ENCODE measurements at regions not wholly inside any gene's neighbourhood (a gene's known extent, or its start where the extent isn't known, plus 50 kb on each side); places are given as distances from the start of the nearest gene placed in this dataset.

GRCh38 chr9:79975621-79976256, 404.0 kb downstream of the TLE4 start:
- WGBS (ENCODE audit: insufficient coverage): 62% methylated on average over 3 of the region's 10 CpGs
- peaks cover 3% of the 10 kb centered on the region for H3K27me3 ChIP-seq (ENCODE audit: control insufficient read depth, insufficient read depth, low read length)
- peak; percentile 59 for DNase-seq
- no peak overlapping the region for H3K4me3 ChIP-seq (ENCODE audit: low read length)
- peak overlapping the region; percentile 70 for H3K27ac ChIP-seq (ENCODE audit: low read length)
- H3K4me1 ChIP-seq (ENCODE audit: control insufficient read depth, insufficient read depth, low read length): peaks cover 22% of the 10 kb centered on the region
- H3K36me3 ChIP-seq (ENCODE audit: control insufficient read depth, insufficient read depth, low read length): no peaks in the 10 kb centered on the region
- no peaks in the 10 kb centered on the region for H3K9me3 ChIP-seq (replicated peaks; ENCODE audit: control insufficient read depth, low read depth, low read length)

DNA sequence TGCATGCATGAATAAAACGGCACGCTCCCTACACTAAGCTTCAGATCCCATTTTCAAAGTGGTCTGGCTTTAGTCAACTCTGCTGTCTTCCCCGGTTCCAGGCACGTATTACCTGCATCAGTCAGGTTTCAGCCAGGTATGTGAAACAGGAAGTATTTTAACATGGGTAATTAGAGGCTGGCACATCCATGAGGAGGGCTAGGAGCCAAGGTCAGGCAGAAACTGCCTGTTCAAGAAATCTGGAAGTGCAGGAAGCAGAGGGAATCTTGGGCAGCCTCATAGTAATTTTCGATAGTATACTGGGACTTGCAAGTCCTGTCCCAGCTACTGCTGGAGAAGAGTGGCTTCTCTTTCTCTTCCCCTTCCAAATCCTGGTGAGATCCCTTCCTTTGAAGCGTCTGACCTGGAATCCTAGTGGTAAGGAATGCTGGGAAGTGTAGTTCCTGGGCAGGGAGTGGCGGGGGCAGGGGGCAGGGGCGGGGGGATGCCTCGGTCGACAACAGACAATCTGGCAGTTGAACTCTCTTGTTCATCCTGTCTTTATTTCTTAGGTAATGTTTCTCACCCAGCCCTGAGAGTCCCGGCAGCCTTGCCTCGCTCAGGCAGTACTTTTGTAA, 403.1 kb downstream of the TLE4 start:
- Histone ChIP-seq H3K4me1 (ENCODE audit: control insufficient read depth, insufficient read depth, low read length) (peaks cover 25% of the 10 kb centered on the region), H3K4me3 (ENCODE audit: low read length) (no peak overlapping the region), H3K27ac (ENCODE audit: low read length) (no peak overlapping the region), H3K27me3 (ENCODE audit: control insufficient read depth, insufficient read depth, low read length) (peaks cover 3% of the 10 kb centered on the region), H3K36me3 (ENCODE audit: control insufficient read depth, insufficient read depth, low read length) (no peaks in the 10 kb centered on the region), H3K9me3 (replicated peaks; ENCODE audit: control insufficient read depth, low read depth, low read length) (no peaks in the 10 kb centered on the region)
- WGBS (ENCODE audit: insufficient coverage): 58% methylated on average over 8 of the region's 12 CpGs
- no peak for DNase-seq

DNA sequence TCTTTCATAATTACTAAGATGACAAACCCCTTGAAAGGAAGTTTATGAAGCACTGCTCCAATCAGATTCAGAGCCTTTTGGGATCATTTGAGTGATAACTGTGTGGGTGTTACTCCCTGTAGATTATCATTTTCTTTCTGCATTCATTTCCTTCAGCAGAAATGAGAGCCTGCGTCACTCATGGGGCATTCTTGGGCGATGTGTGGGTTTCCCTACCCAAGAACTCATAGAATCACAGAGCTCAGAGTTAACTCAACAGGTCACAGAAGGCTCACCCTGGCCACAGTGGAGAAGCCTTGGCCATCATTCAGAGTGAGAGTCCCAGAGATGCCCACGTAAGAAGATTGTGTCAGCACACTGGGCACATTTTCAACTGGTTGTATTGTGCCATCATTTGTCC, 401.9 kb downstream of the TLE4 start:
- H3K4me1 ChIP-seq (ENCODE audit: control insufficient read depth, insufficient read depth, low read length): peaks cover 28% of the 10 kb centered on the region
- WGBS (ENCODE audit: insufficient coverage): 86% methylated on average over 3 of the region's 3 CpGs
- no peaks in the 10 kb centered on the region for H3K9me3 ChIP-seq (replicated peaks; ENCODE audit: control insufficient read depth, low read depth, low read length)
- peaks cover 3% of the 10 kb centered on the region for H3K27me3 ChIP-seq (ENCODE audit: control insufficient read depth, insufficient read depth, low read length)
- no peaks in the 10 kb centered on the region for H3K36me3 ChIP-seq (ENCODE audit: control insufficient read depth, insufficient read depth, low read length)
- no peak overlapping the region for H3K27ac ChIP-seq (ENCODE audit: low read length)
- no peak for DNase-seq
- H3K4me3 ChIP-seq (ENCODE audit: low read length): no peak overlapping the region

DNA sequence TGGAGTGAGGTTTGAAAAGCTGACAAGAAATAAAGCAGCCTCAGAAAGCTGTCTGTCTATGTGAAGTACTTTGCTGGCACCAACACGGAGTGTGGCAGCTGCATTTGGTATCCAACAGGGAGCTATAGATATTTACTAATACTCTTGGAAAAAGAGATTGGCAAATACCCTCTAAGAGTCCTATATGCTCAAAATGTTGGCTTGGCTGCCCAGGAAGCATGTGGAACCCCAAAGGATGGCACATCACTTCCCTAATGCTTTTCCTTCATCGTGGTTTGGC, 398.3 kb downstream of the TLE4 start:
- WGBS (ENCODE audit: insufficient coverage): no CpG with 5 or more reads among the region's 2 CpGs
- no peaks in the 10 kb centered on the region for H3K9me3 ChIP-seq (replicated peaks; ENCODE audit: control insufficient read depth, low read depth, low read length)
- peaks cover 11% of the 10 kb centered on the region for H3K4me1 ChIP-seq (ENCODE audit: control insufficient read depth, insufficient read depth, low read length)
- peaks cover 3% of the 10 kb centered on the region for H3K27me3 ChIP-seq (ENCODE audit: control insufficient read depth, insufficient read depth, low read length)
- DNase-seq: peak; percentile 26
- no peaks in the 10 kb centered on the region for H3K36me3 ChIP-seq (ENCODE audit: control insufficient read depth, insufficient read depth, low read length)
- no peak overlapping the region for H3K4me3 ChIP-seq (ENCODE audit: low read length)
- H3K27ac ChIP-seq (ENCODE audit: low read length): no peak overlapping the region

GRCh38 chr9:79969393-79970145, 397.8 kb downstream of the TLE4 start:
- no peak for DNase-seq
- H3K4me3 ChIP-seq (ENCODE audit: low read length): no peak overlapping the region
- H3K9me3 ChIP-seq (replicated peaks; ENCODE audit: control insufficient read depth, low read depth, low read length): no peaks in the 10 kb centered on the region
- no peaks in the 10 kb centered on the region for H3K36me3 ChIP-seq (ENCODE audit: control insufficient read depth, insufficient read depth, low read length)
- H3K27ac ChIP-seq (ENCODE audit: low read length): no peak overlapping the region
- H3K27me3 ChIP-seq (ENCODE audit: control insufficient read depth, insufficient read depth, low read length): peaks cover 3% of the 10 kb centered on the region
- WGBS (ENCODE audit: insufficient coverage): 100% methylated on average over 2 of the region's 3 CpGs
- peaks cover 7% of the 10 kb centered on the region for H3K4me1 ChIP-seq (ENCODE audit: control insufficient read depth, insufficient read depth, low read length)

DNA sequence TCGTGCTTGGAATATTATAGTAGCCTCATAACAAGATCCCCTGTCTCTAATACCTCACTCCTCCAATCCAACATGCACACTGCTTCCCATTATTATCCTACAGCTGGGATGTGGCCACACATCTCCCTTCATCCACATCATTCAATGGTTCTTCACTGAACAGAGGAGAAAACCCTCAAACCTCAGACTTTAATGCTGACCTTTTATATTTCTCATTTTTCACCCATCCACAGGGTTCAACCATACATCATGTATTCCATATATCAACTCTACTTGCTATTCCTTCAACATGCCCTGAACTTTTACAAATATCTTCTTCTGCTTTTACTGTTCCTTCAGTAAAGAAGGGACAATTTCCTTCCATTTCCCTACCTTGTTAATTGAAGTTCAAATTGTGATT, 396.8 kb downstream of the TLE4 start:
- H3K4me3 ChIP-seq (ENCODE audit: low read length): no peak overlapping the region
- H3K4me1 ChIP-seq (ENCODE audit: control insufficient read depth, insufficient read depth, low read length): peaks cover 7% of the 10 kb centered on the region
- WGBS (ENCODE audit: insufficient coverage): 67% methylated on average over 1 of the region's 1 CpG
- H3K36me3 ChIP-seq (ENCODE audit: control insufficient read depth, insufficient read depth, low read length): no peaks in the 10 kb centered on the region
- H3K9me3 ChIP-seq (replicated peaks; ENCODE audit: control insufficient read depth, low read depth, low read length): no peaks in the 10 kb centered on the region
- H3K27me3 ChIP-seq (ENCODE audit: control insufficient read depth, insufficient read depth, low read length): peaks cover 3% of the 10 kb centered on the region
- DNase-seq: no peak
- H3K27ac ChIP-seq (ENCODE audit: low read length): no peak overlapping the region

DNA sequence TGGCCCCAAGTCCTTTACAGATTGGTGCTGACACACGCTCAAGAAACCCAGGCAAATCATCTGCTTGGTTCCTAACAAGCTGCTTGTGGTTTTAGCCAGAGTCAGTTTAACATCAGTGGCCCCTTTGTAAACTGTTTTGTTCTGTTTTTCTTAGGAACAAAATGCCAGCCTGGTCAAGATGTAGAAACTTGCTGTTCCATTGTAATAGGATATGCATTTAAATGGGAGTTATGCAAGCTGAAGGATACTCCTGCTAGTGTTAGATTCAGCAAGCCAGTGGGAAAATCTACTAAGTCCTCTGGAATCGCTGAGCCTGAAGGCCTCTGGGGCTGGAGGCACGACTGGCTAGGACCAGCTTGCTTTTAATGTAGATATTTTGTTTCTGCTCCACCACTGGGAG, 391.1 kb downstream of the TLE4 start:
- WGBS (ENCODE audit: insufficient coverage): 80% methylated on average over 1 of the region's 3 CpGs
- H3K27ac ChIP-seq (ENCODE audit: low read length): no peak overlapping the region
- DNase-seq: no peak

GRCh38 chr9:79962150-79962549, 390.4 kb downstream of the TLE4 start:
- Histone ChIP-seq H3K27ac (ENCODE audit: low read length) (no peak overlapping the region), H3K9me3 (replicated peaks; ENCODE audit: control insufficient read depth, low read depth, low read length) (no peaks in the 10 kb centered on the region), H3K27me3 (ENCODE audit: control insufficient read depth, insufficient read depth, low read length) (no peaks in the 10 kb centered on the region), H3K4me1 (ENCODE audit: control insufficient read depth, insufficient read depth, low read length) (no peaks in the 10 kb centered on the region), H3K4me3 (ENCODE audit: low read length) (no peak overlapping the region), H3K36me3 (ENCODE audit: control insufficient read depth, insufficient read depth, low read length) (no peaks in the 10 kb centered on the region)
- WGBS (ENCODE audit: insufficient coverage): 100% methylated on average over 1 of the region's 1 CpG
- DNase-seq: no peak

More for the DNA sequence above, 391.1 kb downstream of the TLE4 start:
- H3K27me3 ChIP-seq (ENCODE audit: control insufficient read depth, insufficient read depth, low read length): no peaks in the 10 kb centered on the region
- H3K4me3 ChIP-seq (ENCODE audit: low read length): no peak overlapping the region
- H3K36me3 ChIP-seq (ENCODE audit: control insufficient read depth, insufficient read depth, low read length): no peaks in the 10 kb centered on the region
- no peaks in the 10 kb centered on the region for H3K4me1 ChIP-seq (ENCODE audit: control insufficient read depth, insufficient read depth, low read length)
- H3K9me3 ChIP-seq (replicated peaks; ENCODE audit: control insufficient read depth, low read depth, low read length): no peaks in the 10 kb centered on the region

- Histone ChIP-seq H3K4me3 (ENCODE audit: low read length) (no peak overlapping the region), H3K36me3 (ENCODE audit: control insufficient read depth, insufficient read depth, low read length) (no peaks in the 10 kb centered on the region), H3K4me1 (ENCODE audit: control insufficient read depth, insufficient read depth, low read length) (no peaks in the 10 kb centered on the region), H3K27ac (ENCODE audit: low read length) (no peak overlapping the region), H3K27me3 (ENCODE audit: control insufficient read depth, insufficient read depth, low read length) (no peaks in the 10 kb centered on the region), H3K9me3 (replicated peaks; ENCODE audit: control insufficient read depth, low read depth, low read length) (no peaks in the 10 kb centered on the region)
- 80% methylated on average over 1 of the region's 3 CpGs for WGBS (ENCODE audit: insufficient coverage)
- DNase-seq: no peak
Measured at GRCh38 chr9:79955300-79955699, 383.5 kb downstream of the TLE4 start.

GRCh38 chr9:79953908-79954307, 382.1 kb downstream of the TLE4 start:
- H3K27me3 ChIP-seq (ENCODE audit: control insufficient read depth, insufficient read depth, low read length): no peaks in the 10 kb centered on the region
- DNase-seq: no peak
- H3K9me3 ChIP-seq (replicated peaks; ENCODE audit: control insufficient read depth, low read depth, low read length): no peaks in the 10 kb centered on the region
- no peaks in the 10 kb centered on the region for H3K4me1 ChIP-seq (ENCODE audit: control insufficient read depth, insufficient read depth, low read length)
- no peak overlapping the region for H3K27ac ChIP-seq (ENCODE audit: low read length)
- no peaks in the 10 kb centered on the region for H3K36me3 ChIP-seq (ENCODE audit: control insufficient read depth, insufficient read depth, low read length)
- no peak overlapping the region for H3K4me3 ChIP-seq (ENCODE audit: low read length)
